Neural cell (in vitro differentiated cells): ENCODE measurements at regions not wholly inside any gene's neighbourhood (a gene's known extent, or its start where the extent isn't known, plus 50 kb on each side); places are given as distances from the start of the nearest gene placed in this dataset.

Experiments used
- H2AFZ ChIP-seq: fragments of 200-600, 300-800 bp; sonication (generic), shearing (Covaris generic); 2 replicates; pipeline ENCODE4 v1.6.0; 2014; ENCODE audit warnings: low read depth, mild to moderate bottlenecking, antibody characterized with exemption, low read length, moderate library complexity
- H3F3A ChIP-seq: fragments of 200-600 bp; shearing (Covaris generic); 2 replicates; pipeline ENCODE4 v1.6.1; 2016; ENCODE audit warnings: mild to moderate bottlenecking, moderate library complexity, mixed read lengths, antibody characterized with exemption, low read length; ENCODE audit not compliant: insufficient read depth, poor library complexity, severe bottlenecking
- H3K27ac ChIP-seq: fragments of 200-600, 300-800 bp; sonication (generic), shearing (Covaris generic); 2 replicates; pipeline ENCODE4 v1.5.1; 2014; ENCODE audit warnings: mild to moderate bottlenecking, low read length, moderate library complexity
- H3K27me3 ChIP-seq: fragments of 300-800, 200-600 bp; sonication (generic), shearing (Covaris generic); 2 replicates; pipeline ENCODE4 v1.6.0; 2014; ENCODE audit warnings: mild to moderate bottlenecking, low read depth, low read length, moderate library complexity; ENCODE audit not compliant: insufficient read depth
- H3K36me3 ChIP-seq: fragments of 300-800, 200-600 bp; sonication (generic), shearing (Covaris generic); 2 replicates; pipeline ENCODE4 v1.5.1; 2014; ENCODE audit warnings: mild to moderate bottlenecking, antibody characterized with exemption, low read length, moderate library complexity; ENCODE audit not compliant: insufficient read depth
- H3K4me2 ChIP-seq: fragments of 300-800, 200-600 bp; sonication (generic), shearing (Covaris generic); 2 replicates; pipeline ENCODE4 v1.6.0; 2014; ENCODE audit warnings: mild to moderate bottlenecking, low read length
- H3K4me3 ChIP-seq: fragments of 300-800, 200-600 bp; sonication (generic), shearing (Covaris generic); 2 replicates; pipeline ENCODE4 v1.5.1; 2014; ENCODE audit warnings: mild to moderate bottlenecking, low read length, moderate library complexity
- H3K79me2 ChIP-seq: fragments of 200-600 bp; shearing (Covaris generic); replicated peaks from 2 replicates; pipeline ENCODE4 v1.6.0; 2014; ENCODE audit warnings: mild to moderate bottlenecking, low read length, moderate library complexity; ENCODE audit not compliant: insufficient read depth
- H3K9ac ChIP-seq: fragments of 300-800, 200-600 bp; sonication (generic), shearing (Covaris generic); 2 replicates; pipeline ENCODE4 v1.6.1; 2016; ENCODE audit warnings: mild to moderate bottlenecking, low read length, mixed read lengths
- H3K9me2 ChIP-seq: fragments of 200-600 bp; shearing (Covaris generic); 2 replicates; pipeline ENCODE4 v1.6.1; 2016; ENCODE audit warnings: mild to moderate bottlenecking, low read length, mixed read lengths; ENCODE audit not compliant: insufficient read depth
- H3K9me3 ChIP-seq: fragments of 200-600, 300-800 bp; sonication (generic), shearing (Covaris generic); 2 replicates; pipeline ENCODE4 v1.6.1; 2016; ENCODE audit warnings: mild to moderate bottlenecking, mixed run types, low read length, moderate library complexity, mixed read lengths
- H4K20me1 ChIP-seq: fragments of 200-600 bp; shearing (Covaris generic); 2 replicates; pipeline ENCODE4 v1.6.1; 2016; ENCODE audit warnings: mild to moderate bottlenecking, mixed run types; ENCODE audit not compliant: insufficient read depth
- EP300 ChIP-seq: fragments of 450-650 bp; conservative IDR thresholded peaks from 2 replicates; pipeline ENCODE4 v1.6.1; 2014; ENCODE audit warnings: antibody characterized with exemption, mild to moderate bottlenecking, moderate library complexity; ENCODE audit not compliant: poor library complexity, severe bottlenecking
- EZH2 ChIP-seq: fragments of 200-600, 300-800 bp; shearing (Covaris generic), sonication (generic); IDR thresholded peaks from 2 replicates; pipeline ENCODE4 v1.6.1; 2014; ENCODE audit warnings: antibody characterized with exemption, low read length, borderline replicate concordance, mild to moderate bottlenecking; ENCODE audit not compliant: insufficient read depth, poor library complexity, severe bottlenecking
- MXI1 ChIP-seq: fragments of 450-650 bp; conservative IDR thresholded peaks from 2 replicates; pipeline ENCODE4 v1.6.1; 2014; ENCODE audit warnings: antibody characterized with exemption, mild to moderate bottlenecking; ENCODE audit not compliant: poor library complexity, severe bottlenecking
- POLR2AphosphoS5 ChIP-seq: IDR thresholded peaks from 2 replicates; pipeline ENCODE4 v1.6.1; 2012
- RAD21 ChIP-seq: fragments of 450-650 bp; conservative IDR thresholded peaks from 2 replicates; pipeline ENCODE4 v1.6.1; 2014; ENCODE audit warnings: antibody characterized with exemption, mild to moderate bottlenecking, moderate library complexity
- SMC3 ChIP-seq: fragments of 450-650 bp; conservative IDR thresholded peaks from 2 replicates; pipeline ENCODE4 v1.6.1; 2014; ENCODE audit warnings: antibody characterized with exemption, mild to moderate bottlenecking, moderate library complexity; ENCODE audit not compliant: poor library complexity
- TAF1 ChIP-seq: IDR thresholded peaks from 2 replicates; pipeline ENCODE4 v1.6.1; 2012; ENCODE audit warnings: low read depth
- TF ChIP-seq, protein P1 (sequence below): IDR thresholded peaks from 2 replicates; pipeline ENCODE4 v1.6.1; 2012; ENCODE audit warnings: borderline replicate concordance
- TF ChIP-seq, protein P2 (sequence below): fragments of 450-650 bp; IDR thresholded peaks from 2 replicates; pipeline ENCODE4 v1.5.1; 2014; ENCODE audit warnings: antibody characterized with exemption, mild to moderate bottlenecking, moderate library complexity; ENCODE audit not compliant: poor library complexity, severe bottlenecking

DNA sequence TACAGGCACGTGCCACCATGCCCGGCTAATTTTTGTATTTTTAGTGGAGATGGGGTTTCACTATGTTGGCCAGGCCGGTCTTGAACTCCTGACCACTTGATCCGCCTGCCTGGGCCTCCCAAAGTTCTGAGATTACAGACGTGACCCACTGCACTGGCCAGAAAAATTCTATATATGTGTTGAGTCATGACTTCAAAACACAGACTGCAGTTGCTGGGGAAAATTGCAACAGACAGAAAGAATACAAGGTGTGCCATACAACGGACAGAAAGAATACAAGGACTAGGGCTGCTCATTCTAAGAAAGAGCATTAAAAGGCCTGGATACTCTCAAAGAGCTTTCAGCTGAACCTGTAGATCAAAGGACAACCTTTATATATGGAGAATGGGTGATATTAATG is 109.6 kb upstream of the ACSL4 start:
- Histone ChIP-seq H3K4me2 (no peak overlapping the region), H4K20me1 (no peaks in the 10 kb centered on the region), H3K9me2 (no peaks in the 10 kb centered on the region), H3K36me3 (no peaks in the 10 kb centered on the region), H3K9ac (no peak overlapping the region), H3K27me3 (no peaks in the 10 kb centered on the region), H3K9me3 (no peaks in the 10 kb centered on the region), H3K79me2 (no peaks in the 10 kb centered on the region), H3K4me3 (no peak overlapping the region), H3K27ac (no peak overlapping the region), H2AFZ (no peak overlapping the region), H3F3A (no peaks in the 10 kb centered on the region)
- TF ChIP-seq TAF1 = no peak

DNA sequence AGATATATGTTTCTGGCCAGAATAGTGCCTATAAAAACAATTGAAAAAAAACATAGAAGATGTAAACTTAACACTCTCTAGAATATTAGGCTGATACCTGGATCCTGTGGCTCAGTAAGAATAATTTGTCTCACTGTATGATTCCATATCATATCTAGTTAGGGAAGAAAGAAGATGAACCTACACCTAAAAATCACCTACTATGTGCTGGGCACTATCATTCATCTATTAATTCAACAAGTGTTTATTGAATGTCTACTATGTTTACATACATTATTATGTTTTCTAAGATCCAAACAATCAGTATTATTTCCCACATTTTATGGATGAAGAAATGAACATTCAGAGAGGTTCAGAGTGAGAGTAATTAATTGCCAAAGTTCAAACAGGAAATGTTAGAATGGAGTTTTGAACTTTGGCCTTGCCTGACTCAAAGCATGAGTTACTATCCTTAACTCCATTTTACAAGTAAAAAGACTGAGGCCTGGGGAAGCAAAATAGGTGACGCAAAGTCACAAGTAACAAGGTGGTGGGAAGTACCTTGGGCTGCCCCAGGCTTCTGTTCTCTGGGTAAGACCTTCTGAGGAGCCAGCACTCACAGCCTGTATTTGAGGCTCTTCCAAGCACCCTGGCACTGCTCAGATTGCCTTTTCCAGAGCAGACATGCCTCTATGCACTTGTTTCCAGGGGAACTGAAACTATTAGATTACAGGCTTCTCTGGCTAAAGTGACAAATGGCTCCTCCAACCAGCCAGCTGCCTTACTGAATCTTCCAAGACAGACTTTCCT is 111.1 kb upstream of the ACSL4 start:
- no peaks in the 10 kb centered on the region for H3K9me2 ChIP-seq
- no peaks in the 10 kb centered on the region for H4K20me1 ChIP-seq
- no peak overlapping the region for H3K4me2 ChIP-seq
- H3K9ac ChIP-seq = no peak overlapping the region
- H3K4me3 ChIP-seq = no peak overlapping the region
- no peaks in the 10 kb centered on the region for H3K79me2 ChIP-seq
- no peaks in the 10 kb centered on the region for H3F3A ChIP-seq
- no peak overlapping the region for H3K27ac ChIP-seq
- no peaks in the 10 kb centered on the region for H3K36me3 ChIP-seq
- H3K27me3 ChIP-seq = no peaks in the 10 kb centered on the region
- H2AFZ ChIP-seq = no peak overlapping the region
- TF ChIP-seq, protein P1, sequence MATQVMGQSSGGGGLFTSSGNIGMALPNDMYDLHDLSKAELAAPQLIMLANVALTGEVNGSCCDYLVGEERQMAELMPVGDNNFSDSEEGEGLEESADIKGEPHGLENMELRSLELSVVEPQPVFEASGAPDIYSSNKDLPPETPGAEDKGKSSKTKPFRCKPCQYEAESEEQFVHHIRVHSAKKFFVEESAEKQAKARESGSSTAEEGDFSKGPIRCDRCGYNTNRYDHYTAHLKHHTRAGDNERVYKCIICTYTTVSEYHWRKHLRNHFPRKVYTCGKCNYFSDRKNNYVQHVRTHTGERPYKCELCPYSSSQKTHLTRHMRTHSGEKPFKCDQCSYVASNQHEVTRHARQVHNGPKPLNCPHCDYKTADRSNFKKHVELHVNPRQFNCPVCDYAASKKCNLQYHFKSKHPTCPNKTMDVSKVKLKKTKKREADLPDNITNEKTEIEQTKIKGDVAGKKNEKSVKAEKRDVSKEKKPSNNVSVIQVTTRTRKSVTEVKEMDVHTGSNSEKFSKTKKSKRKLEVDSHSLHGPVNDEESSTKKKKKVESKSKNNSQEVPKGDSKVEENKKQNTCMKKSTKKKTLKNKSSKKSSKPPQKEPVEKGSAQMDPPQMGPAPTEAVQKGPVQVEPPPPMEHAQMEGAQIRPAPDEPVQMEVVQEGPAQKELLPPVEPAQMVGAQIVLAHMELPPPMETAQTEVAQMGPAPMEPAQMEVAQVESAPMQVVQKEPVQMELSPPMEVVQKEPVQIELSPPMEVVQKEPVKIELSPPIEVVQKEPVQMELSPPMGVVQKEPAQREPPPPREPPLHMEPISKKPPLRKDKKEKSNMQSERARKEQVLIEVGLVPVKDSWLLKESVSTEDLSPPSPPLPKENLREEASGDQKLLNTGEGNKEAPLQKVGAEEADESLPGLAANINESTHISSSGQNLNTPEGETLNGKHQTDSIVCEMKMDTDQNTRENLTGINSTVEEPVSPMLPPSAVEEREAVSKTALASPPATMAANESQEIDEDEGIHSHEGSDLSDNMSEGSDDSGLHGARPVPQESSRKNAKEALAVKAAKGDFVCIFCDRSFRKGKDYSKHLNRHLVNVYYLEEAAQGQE = no peak
- TF ChIP-seq, protein P2, sequence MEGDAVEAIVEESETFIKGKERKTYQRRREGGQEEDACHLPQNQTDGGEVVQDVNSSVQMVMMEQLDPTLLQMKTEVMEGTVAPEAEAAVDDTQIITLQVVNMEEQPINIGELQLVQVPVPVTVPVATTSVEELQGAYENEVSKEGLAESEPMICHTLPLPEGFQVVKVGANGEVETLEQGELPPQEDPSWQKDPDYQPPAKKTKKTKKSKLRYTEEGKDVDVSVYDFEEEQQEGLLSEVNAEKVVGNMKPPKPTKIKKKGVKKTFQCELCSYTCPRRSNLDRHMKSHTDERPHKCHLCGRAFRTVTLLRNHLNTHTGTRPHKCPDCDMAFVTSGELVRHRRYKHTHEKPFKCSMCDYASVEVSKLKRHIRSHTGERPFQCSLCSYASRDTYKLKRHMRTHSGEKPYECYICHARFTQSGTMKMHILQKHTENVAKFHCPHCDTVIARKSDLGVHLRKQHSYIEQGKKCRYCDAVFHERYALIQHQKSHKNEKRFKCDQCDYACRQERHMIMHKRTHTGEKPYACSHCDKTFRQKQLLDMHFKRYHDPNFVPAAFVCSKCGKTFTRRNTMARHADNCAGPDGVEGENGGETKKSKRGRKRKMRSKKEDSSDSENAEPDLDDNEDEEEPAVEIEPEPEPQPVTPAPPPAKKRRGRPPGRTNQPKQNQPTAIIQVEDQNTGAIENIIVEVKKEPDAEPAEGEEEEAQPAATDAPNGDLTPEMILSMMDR = no peak
- TF ChIP-seq MXI1 = no peak
- TF ChIP-seq RAD21 = no peak
- TF ChIP-seq SMC3 = no peak
- TF ChIP-seq POLR2AphosphoS5 = no peak
- no peak for TF ChIP-seq TAF1
- no peak for TF ChIP-seq EP300
- TF ChIP-seq EZH2 = no peak
- H3K9me3 ChIP-seq = no peaks in the 10 kb centered on the region

DNA sequence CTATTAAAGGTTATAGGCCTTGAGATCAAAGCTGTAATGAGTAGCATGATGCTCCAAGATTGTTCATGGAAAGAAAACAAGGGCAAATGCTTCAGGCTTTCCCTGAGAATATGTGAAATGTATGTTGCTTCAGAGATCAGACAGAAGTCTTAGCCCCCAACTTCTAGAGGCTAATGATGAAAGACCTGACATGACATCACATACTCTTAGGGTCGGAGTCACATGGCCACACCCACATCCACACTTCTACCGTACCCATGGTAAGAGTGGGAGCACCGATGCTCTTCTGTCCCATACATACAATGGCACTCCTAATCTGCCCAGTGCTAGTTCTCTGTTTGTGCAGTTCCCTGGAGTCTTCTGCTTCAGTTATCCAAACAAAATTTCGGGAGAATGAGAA is 111.9 kb upstream of the ACSL4 start:
- H3K4me3 ChIP-seq = no peak overlapping the region
- H3K4me2 ChIP-seq = no peak overlapping the region
- H3K36me3 ChIP-seq = no peaks in the 10 kb centered on the region
- H2AFZ ChIP-seq = no peak overlapping the region
- TF ChIP-seq, protein P2 = no peak
- no peak for TF ChIP-seq SMC3
- no peak for TF ChIP-seq TAF1
- no peak for TF ChIP-seq EP300
- TF ChIP-seq POLR2AphosphoS5 = no peak
- no peak for TF ChIP-seq RAD21
- no peak for TF ChIP-seq MXI1
- no peak for TF ChIP-seq EZH2
- H3K79me2 ChIP-seq = no peaks in the 10 kb centered on the region
- no peak overlapping the region for H3K27ac ChIP-seq
- H3K9me2 ChIP-seq = no peaks in the 10 kb centered on the region
- H3F3A ChIP-seq = no peaks in the 10 kb centered on the region
- no peaks in the 10 kb centered on the region for H3K9me3 ChIP-seq
- no peaks in the 10 kb centered on the region for H4K20me1 ChIP-seq
- H3K9ac ChIP-seq = no peak overlapping the region
- no peaks in the 10 kb centered on the region for H3K27me3 ChIP-seq
